SHP77 treated with DMSO at 0.1 percent for 48 hours (cell line): ENCODE measurements at regions not wholly inside any gene's neighbourhood (a gene's known extent, or its start where the extent isn't known, plus 50 kb on each side); places are given as distances from the start of the nearest gene placed in this dataset.
"Not testable (repeated sequence)": the region's sequence is repeated elsewhere in the genome, so short reads cannot be mapped to it uniquely, and the experiment has no call there.

ENCODE experiments used
- DNase-seq: peaks from one replicate; lab custom pipeline; 2025; lab: John Stamatoyannopoulos, UW

GRCh38 chr16:26985100-26986065 is 81.3 kb upstream of the C16orf82 start:
- DNase-seq: no peak

GRCh38 chr16:26987597-26988010 is 79.1 kb upstream of the C16orf82 start:
- no peak for DNase-seq

- DNase-seq: no peak
Observed at GRCh38 chr16:26988186-26988585, 78.5 kb upstream of the C16orf82 start.

GRCh38 chr16:26990384-26991120 is 76.2 kb upstream of the C16orf82 start:
- not testable (repeated sequence) for DNase-seq

- no peak for DNase-seq
Observed at GRCh38 chr16:26992666-26993349, 73.9 kb upstream of the C16orf82 start.

- DNase-seq: no peak
Observed at GRCh38 chr16:26993511-26993910, 73.2 kb upstream of the C16orf82 start.

GRCh38 chr16:26993963-26994362 is 72.8 kb upstream of the C16orf82 start:
- DNase-seq: no peak

- no peak for DNase-seq
Observed at GRCh38 chr16:26995522-26995921, 71.2 kb upstream of the C16orf82 start.

- DNase-seq: no peak
Observed at GRCh38 chr16:27005386-27005785, 61.3 kb upstream of the C16orf82 start.
